Sigmoid colon (tissue), 6 donors: ENCODE measurements at regions not wholly inside any gene's neighbourhood (a gene's known extent, or its start where the extent isn't known, plus 50 kb on each side); places are given as distances from the start of the nearest gene placed in this dataset.

Experiments
- DNase-seq: peaks from one replicate; pipeline ENCODE4 v3.0.0-alpha.2; 2019
- H3K27ac ChIP-seq, 4 donors: fragments of 200-600 bp; sonication (generic); one replicate each; pipeline ENCODE4 v1.5.1; 2016 to 2019; ENCODE audit warnings: mild to moderate bottlenecking in 1 of 4
- H3K27me3 ChIP-seq, 3 donors: fragments of 200-600 bp; sonication (generic); one replicate each; pipeline ENCODE4 v1.5.1; 2019; ENCODE audit warnings: mild to moderate bottlenecking in 1 of 3
- H3K36me3 ChIP-seq, 4 donors: fragments of 200-600 bp; sonication (generic); one replicate each; pipeline ENCODE4 v1.5.1; 2016 to 2019
- H3K4me1 ChIP-seq, 4 donors: fragments of 200-600 bp; sonication (generic); one replicate each; pipeline ENCODE4 v1.5.1; 2017 to 2019
- H3K4me3 ChIP-seq, 4 donors: fragments of 200-600 bp; sonication (generic); one replicate each; pipeline ENCODE4 v1.5.1; 2017 to 2019; ENCODE audit warnings: mild to moderate bottlenecking in 2 of 4, moderate library complexity in 1 of 4
- H3K9me3 ChIP-seq, 4 donors: fragments of 200-600 bp in 3 of 4; sonication (generic) in 3 of 4; one replicate each; pipeline versions ENCODE4 v1.5.1 to v1.6.1; 2013 to 2019
- CTCF ChIP-seq, 4 experiments: fragments of 450-650 bp in 3 of 4; fragments of 200-600 bp in 1 of 4; IDR thresholded peaks; one replicate each; pipeline ENCODE4 v1.5.1; 2016 to 2019; ENCODE audit warnings: antibody characterized with exemption in 4 of 4, mild to moderate bottlenecking in 3 of 4, moderate library complexity in 2 of 4
- EP300 ChIP-seq, 4 donors: sonication (generic); formaldehyde crosslinking; IDR thresholded peaks; one replicate each; pipeline ENCODE4 v1.6.1; 2017; ENCODE audit warnings: antibody characterized with exemption in 4 of 4
- POLR2A ChIP-seq, 2 donors: fragments of 450-650 bp; IDR thresholded peaks; one replicate each; pipeline ENCODE4 v1.6.1; 2016; ENCODE audit warnings: antibody characterized with exemption in 2 of 2, mild to moderate bottlenecking in 2 of 2, moderate library complexity in 2 of 2
- POLR2AphosphoS5 ChIP-seq, 4 donors: sonication (generic); formaldehyde crosslinking; IDR thresholded peaks; one replicate each; pipeline ENCODE4 v1.6.1; 2017; ENCODE audit warnings: antibody characterized with exemption in 4 of 4
- WGBS, 2 donors: extraction: QIAGEN DNeasy Blood & Tissue Kit; methylation state at CpG; one replicate each; pipeline ENCODE4 v1.1.7; 2013; 5-methylcytosine and 5-hydroxymethylcytosine counted together
- intact Hi-C: fragments of 100-400 bp; cut with DNase I; formaldehyde crosslinking; loops from one replicate; pipeline ENCODE4 v1.15.1; 2023
- donor health status: healthy with polysubstance abuse.
- donor health status: healthy.

DNA sequence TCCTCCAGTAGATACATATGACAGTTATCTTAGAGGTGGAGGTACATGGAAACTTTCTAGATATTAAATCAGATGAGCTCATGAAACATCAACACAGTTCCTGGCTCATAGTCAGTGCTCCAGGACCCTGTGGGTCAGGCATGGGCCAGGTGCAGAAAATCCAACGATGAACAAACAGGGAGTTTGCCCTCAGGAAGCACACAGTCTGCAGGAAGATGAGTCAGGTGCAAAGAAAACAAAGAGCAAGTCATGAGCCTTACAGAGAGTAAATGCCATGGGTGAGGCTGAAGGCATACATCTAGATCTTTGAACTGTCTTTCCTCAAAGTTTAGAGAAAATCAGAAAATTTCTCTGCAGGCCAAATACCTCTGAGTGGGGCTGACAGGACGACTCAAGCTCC is 184.2 kb upstream of the TPM1 start:
- intact Hi-C loops, result no loop called here
- Histone ChIP-seq H3K27me3 (no peaks in the 10 kb centered on the region), H3K36me3 (no peaks in the 10 kb centered on the region), H3K27ac (peak overlapping the region in 3 of 4 donors; percentile 19 to 69 (median 45)), H3K4me3 (no peak overlapping the region), H3K4me1 (peaks cover 0 to 50% (median 42%) of the 10 kb centered on the region in 4 donors), H3K9me3 (no peaks in the 10 kb centered on the region)
- WGBS, 2 donors, result 45 to 61% methylated on average over 2 of the region's 2 CpGs
- TF ChIP-seq CTCF (IDR thresholded peaks at IDR 0.05) (no peak), EP300 (IDR thresholded peaks at IDR 0.05) (no peak)
- no peak for DNase-seq

- intact Hi-C loops, result no loop called here
- H3K27ac ChIP-seq, result peak overlapping the region in 2 of 4 donors; percentile 88 to 93
- 17 to 69% methylated on average over 2 of the region's 2 CpGs for WGBS, 2 donors
- no peaks in the 10 kb centered on the region for H3K27me3 ChIP-seq
- H3K4me1 ChIP-seq, result peaks cover 0 to 47% (median 33%) of the 10 kb centered on the region in 4 donors
- H3K4me3 ChIP-seq, result no peak overlapping the region
- H3K9me3 ChIP-seq, result no peaks in the 10 kb centered on the region
- DNase-seq, result no peak
- H3K36me3 ChIP-seq, result no peaks in the 10 kb centered on the region
- no peak for TF ChIP-seq EP300 (IDR thresholded peaks at IDR 0.05)
- no peak for TF ChIP-seq POLR2AphosphoS5 (IDR thresholded peaks at IDR 0.05)
- TF ChIP-seq POLR2A (IDR thresholded peaks at IDR 0.05), result no peak
- no peak for TF ChIP-seq CTCF (IDR thresholded peaks at IDR 0.05)
Measured at GRCh38 chr15:62862717-62863116, 179.8 kb upstream of the TPM1 start.

GRCh38 chr15:62866366-62866765 is 176.2 kb upstream of the TPM1 start:
- peaks cover 0 to 2% (median 0%) of the 10 kb centered on the region in 4 donors for H3K9me3 ChIP-seq
- WGBS, 2 donors, result 86 to 90% methylated on average over 6 of the region's 6 CpGs
- peak overlapping the region; percentile 70 to 93 (median 88) for H3K27ac ChIP-seq
- H3K4me3 ChIP-seq, result no peak overlapping the region
- H3K4me1 ChIP-seq, result peaks cover 0 to 48% (median 36%) of the 10 kb centered on the region in 4 donors
- no peaks in the 10 kb centered on the region for H3K36me3 ChIP-seq
- no peak for DNase-seq
- H3K27me3 ChIP-seq, result no peaks in the 10 kb centered on the region
- intact Hi-C loops, result no loop called here
- TF ChIP-seq EP300 (IDR thresholded peaks at IDR 0.05) (no peak), POLR2AphosphoS5 (IDR thresholded peaks at IDR 0.05) (no peak), CTCF (IDR thresholded peaks at IDR 0.05) (no peak), POLR2A (IDR thresholded peaks at IDR 0.05) (no peak)

DNA sequence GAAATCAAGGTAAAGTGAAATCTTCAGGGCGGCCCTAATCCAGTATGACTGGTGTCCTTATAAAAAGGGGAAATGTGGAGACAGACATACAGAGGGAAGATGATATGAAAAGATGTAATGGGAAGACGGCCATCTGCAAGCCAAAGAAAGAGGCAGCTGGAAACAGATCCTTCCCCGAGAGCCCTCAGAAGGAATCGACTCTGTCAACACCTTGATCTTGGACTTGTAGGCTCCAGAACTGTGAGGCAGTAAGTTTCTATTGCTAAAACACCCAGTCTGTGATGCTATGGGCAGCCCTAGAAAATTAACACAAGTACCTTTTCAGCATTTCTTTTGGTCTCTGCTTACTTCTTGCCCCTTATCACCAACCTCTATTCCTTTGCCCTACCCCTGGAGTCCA is 174.7 kb upstream of the TPM1 start:
- Histone ChIP-seq H3K27me3 (no peaks in the 10 kb centered on the region), H3K27ac (peak overlapping the region; percentile 54 to 93 (median 88)), H3K4me1 (peaks cover 0 to 52% (median 38%) of the 10 kb centered on the region in 4 donors), H3K36me3 (no peaks in the 10 kb centered on the region), H3K4me3 (no peak overlapping the region), H3K9me3 (peaks cover 0 to 2% (median 0%) of the 10 kb centered on the region in 4 donors)
- no peak for DNase-seq
- intact Hi-C loops, result no loop called here
- 87 to 93% methylated on average over 4 of the region's 4 CpGs for WGBS, 2 donors
- TF ChIP-seq POLR2AphosphoS5 (IDR thresholded peaks at IDR 0.05) (no peak), EP300 (IDR thresholded peaks at IDR 0.05) (no peak), POLR2A (IDR thresholded peaks at IDR 0.05) (no peak), CTCF (IDR thresholded peaks at IDR 0.05) (no peak)

DNA sequence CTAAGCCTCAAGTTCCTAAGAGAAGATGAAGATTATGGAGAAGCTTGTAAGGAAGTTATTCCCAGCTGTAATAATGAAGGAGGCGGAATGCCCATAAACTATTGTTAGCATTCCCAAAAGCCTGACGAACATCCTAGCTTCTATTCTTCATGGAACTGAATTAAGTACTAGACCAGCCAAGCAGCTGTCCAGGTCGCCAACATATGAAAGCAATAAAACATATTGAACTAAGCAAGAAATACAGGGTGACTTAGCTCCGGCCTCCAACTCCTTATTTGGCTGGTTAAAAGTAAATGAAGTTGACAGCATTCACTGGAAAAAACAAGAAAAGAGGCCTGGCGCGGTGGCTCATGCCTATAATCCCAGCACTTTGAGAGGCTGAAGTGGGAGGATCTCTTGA is 174.0 kb upstream of the TPM1 start:
- Histone ChIP-seq H3K4me1 (peaks cover 0 to 58% (median 42%) of the 10 kb centered on the region in 4 donors), H3K9me3 (peaks cover 0 to 2% (median 0%) of the 10 kb centered on the region in 4 donors), H3K27me3 (no peaks in the 10 kb centered on the region), H3K4me3 (no peak overlapping the region), H3K27ac (peak overlapping the region; percentile 54 to 93 (median 88)), H3K36me3 (no peaks in the 10 kb centered on the region)
- 31 to 58% methylated on average over 6 of the region's 6 CpGs for WGBS, 2 donors
- TF ChIP-seq POLR2A (IDR thresholded peaks at IDR 0.05) (no peak), EP300 (IDR thresholded peaks at IDR 0.05) (peak; percentile 9 to 90 (median 83)), POLR2AphosphoS5 (IDR thresholded peaks at IDR 0.05) (peak; percentile 14 to 77 (median 72)), CTCF (IDR thresholded peaks at IDR 0.05) (no peak)
- intact Hi-C loops, result no loop called here
- DNase-seq, result peak; percentile 80
